ENCODE measurements at regions not wholly inside any gene's neighbourhood (a gene's known extent, or its start where the extent isn't known, plus 50 kb on each side); places are given as distances from the start of the nearest gene placed in this dataset.
"Not testable (repeated sequence)": the region's sequence is repeated elsewhere in the genome, so short reads cannot be mapped to it uniquely, and the experiment has no call there.

DNA sequence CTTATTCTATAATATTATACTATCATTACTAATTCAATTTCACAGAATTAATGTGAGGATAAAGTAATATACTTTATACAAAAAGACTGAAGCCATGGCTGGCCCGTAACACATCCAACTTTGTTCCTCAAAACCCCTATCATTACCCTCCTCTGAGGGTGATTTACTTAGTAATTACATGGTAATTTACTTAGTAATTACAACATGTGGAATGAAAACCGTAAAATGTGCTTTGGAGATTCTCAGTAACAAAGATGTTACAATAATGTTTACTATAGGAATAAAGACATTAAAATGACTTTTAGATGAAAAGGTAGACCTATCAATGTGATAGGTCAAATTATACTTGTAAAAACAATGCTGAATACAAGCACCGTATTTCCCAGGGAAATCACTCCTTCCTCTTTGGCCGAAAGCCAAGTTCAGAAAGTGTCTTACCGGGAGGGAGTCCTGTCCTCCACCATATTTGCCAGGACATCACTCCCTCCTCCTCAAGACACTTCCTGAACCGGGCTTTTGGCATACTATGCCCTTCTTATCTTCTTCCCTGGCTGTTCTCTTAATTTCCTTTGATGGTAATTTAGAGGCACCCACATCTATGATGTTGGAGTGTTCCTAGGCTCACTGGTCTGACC, 1047.8 kb downstream of the SOCS6 start:
- DNase-seq = no peak

DNA sequence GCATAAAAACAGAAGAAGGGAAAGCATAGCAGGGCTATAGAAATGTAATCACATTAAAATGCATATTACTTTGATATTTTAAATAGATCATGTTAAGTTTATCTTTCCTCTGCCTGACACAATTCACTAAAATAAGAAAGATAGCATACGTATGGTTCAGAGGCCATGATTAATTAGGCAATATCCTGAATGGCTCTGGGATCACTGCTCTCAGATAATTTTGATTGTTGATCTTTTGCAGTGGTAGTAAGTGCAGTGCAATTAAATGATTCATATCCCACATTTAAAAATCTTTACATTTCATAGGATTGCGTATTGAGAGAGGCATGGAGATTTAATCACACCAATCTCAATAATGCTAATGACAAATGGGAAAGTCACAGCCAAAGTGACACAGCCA, 1040.7 kb downstream of the SOCS6 start:
- no peak for DNase-seq

DNA sequence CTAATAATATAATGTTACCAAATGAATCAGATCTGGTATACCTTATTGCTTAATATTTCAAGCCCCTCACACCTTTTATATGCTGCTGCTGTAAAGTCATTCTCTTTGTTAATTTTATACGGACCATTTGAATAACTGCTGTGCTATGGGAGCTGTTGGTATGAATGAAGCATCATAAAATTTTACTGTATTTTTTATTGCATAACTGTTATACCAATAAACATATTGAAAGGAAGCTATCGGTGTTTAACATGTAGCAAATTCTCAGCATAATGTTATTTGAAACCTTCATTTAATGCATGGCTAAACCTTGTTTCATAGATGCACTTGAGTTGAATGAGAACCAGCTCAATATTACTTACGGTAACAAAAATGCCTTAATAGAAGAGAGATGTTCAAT, 1040.3 kb downstream of the SOCS6 start:
- DNase-seq = no peak

DNA sequence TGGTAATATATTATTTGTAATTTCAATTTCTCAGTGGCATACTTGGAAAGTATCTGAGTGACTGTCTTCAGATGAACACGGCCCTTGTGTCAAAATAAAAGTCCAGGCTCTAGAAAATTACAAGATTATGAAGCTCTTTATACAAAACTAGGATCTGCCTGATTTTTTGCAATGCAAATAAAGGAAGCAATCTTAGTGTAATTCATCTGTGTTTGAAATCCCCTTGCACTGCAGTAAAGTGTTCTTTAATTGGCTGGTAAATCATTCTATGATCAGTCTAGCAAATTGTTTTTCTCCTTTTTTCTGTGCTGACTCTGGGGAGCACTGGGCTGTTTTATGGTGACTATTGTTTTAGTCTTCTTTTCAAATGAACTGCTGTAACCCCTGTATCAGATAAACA, 1039.0 kb downstream of the SOCS6 start:
- no peak for DNase-seq

DNA sequence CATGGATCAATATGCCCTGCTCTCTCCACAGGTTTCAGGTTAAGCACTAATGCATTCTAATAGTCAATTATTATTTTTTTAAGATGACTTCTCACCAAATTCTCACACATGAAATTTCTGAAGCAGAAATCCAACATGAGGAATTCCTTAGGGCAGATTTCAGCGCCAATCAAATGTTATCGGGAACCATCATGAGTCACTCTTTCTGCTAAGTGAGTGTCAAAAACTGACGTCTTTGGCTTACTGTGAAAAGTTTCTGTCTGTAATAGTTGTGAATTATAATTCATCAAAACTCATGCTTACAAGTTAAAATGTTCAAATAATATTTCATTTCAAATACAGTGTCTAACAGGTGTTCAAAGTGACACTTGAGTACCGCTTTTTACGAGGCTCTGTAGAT, 1038.6 kb downstream of the SOCS6 start:
- no peak for DNase-seq

DNA sequence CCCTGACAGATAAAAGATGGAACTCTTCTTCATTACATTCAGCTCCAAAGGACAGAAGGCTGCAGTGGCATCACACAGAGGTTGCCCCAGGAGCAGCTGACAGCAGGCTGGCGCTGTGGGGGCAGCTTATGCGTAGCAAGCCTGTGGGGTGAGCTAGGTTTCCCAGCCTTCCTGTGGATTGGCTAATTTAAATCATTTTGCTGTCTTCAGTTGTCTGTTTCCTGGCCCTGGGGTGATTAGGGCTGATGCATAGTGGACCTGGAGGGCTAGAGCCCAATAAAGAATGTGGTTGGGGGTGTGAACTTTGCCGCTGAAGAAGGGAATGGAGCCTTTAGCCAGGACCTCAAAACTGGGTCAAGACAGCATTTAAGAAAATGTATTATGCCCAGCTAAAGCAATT, 1038.0 kb downstream of the SOCS6 start:
- DNase-seq = no peak

DNA sequence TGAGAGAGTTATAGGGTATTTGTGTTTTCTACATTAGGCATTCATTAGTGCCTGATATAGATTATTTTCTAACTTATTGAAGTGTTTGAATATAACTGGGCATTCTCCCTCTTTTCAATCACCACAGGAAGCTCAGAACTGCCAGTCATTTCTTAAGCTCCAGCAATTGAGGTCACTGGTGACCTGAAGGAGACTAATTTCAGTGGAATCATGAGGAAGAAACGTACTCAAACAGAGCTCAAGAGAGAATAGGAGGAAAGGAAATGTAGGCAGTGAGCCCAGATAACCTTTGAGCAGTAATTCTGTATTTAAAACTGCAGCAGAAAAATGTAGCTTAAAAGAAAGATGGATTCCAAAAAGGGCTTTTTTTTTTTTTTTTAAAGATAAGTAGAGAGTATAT, 1035.5 kb downstream of the SOCS6 start:
- DNase-seq = no peak

DNA sequence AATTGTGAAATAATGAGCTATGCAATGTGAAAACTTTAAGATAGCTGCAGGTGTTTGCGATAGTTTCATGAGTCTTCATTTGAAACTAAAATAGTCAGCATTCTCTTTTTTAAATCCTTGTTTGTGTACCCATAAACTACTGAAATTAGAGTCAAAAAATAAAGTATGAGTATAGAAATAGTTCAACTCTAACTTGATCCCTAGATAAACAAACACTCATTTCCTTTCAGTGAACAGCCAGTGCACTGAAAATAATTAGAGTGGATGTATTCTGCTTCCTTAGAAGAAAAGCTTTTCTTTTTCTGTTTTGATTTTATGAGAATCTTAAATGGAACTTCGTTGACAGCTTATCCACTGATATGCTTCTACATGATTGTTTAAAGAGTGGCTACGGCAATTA, 1033.4 kb downstream of the SOCS6 start:
- no peak for DNase-seq

DNA sequence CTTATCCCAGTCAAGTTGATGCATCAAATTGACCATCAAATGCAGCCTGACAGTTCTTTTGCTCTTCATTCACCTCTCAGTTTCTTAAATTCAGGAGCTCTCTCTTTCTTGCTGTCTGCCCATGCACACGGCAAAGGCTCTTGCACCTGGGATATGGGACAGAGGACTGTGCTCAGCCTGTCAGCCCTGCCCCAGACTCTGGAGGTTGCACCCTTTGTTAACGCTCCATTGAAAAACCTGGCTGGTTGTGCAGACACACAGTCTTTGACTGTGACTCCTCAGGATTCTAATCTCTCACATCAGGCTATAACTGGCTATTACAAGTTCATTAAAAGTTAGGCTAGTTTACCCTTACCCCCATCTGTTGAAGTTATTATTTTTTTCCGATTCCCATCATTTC, 1032.5 kb downstream of the SOCS6 start:
- DNase-seq = no peak

DNA sequence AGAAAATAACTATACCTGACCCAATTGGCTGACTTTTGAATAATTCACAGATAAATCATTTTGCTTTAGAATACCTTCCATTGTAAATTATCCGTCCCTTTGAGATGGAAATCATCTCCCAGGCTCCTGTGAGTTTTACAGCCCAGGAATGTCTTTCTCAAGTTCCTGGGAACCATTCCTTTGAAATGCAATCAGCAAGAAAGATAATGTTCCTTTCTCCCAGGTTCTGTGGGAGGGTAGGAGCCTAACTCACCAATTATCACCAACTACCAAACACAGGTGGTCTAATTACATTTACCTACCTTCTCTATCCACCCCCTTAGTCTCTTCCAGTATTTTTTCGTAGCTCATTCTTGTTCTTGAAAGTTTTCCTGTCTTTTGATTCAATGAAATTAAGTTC, 1016.0 kb downstream of the SOCS6 start:
- DNase-seq = no peak

DNA sequence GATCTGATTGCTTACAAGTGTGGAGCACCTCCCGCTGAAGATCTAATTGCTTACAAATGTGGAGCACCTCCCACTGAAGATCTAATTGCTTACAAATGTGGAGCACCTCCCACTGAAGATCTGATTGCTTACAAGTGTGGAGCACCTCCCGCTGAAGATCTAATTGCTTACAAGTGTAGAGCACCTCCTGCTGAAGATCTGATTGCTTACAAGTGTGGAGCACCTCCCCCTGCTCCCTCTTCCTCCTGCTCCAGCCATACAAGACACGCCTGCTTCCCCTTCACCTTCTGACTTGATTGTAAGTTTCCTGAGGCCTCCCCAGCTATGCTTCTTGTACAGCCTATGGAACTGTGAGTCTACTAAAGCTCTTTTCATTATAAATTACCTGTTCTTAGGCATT, 1014.9 kb downstream of the SOCS6 start:
- not testable (repeated sequence) for DNase-seq

DNA sequence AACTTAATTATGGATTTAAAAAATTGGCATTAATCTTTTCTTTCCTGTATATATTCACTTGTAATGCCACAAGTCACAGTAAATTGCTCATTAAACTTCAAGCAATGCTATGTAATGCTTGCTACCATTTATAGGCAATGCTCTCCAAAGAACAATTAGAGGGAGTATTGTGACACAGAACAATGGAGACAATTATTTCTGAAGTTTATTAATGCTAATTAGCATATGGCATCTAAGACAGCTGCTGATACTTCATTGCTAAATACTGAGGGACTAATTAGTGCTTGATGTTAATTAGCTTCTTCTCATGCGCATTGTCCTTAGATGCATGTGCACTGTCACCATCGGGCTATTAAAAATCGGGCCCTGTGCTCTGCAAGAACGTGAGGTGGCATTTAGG, 1012.8 kb downstream of the SOCS6 start:
- no peak for DNase-seq

DNA sequence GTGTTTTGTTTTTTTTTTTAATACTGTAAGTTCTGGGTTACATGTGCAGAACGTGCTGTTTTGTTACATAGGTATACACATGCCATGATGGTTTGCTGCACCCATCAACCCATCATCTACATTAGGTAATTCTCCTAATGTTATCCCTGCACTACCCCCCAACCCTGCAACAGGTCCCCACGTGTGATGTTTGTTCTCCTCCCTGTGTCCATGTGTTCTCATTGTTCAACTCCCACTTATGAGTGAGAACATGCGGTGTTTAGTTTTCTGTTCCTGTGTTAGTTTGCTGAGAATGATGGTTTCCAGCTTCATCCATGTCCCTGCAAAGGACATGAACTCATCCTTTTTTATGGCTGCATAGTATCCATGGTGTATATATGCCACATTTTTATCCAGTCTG, 1005.4 kb downstream of the SOCS6 start:
- not testable (repeated sequence) for DNase-seq

DNA sequence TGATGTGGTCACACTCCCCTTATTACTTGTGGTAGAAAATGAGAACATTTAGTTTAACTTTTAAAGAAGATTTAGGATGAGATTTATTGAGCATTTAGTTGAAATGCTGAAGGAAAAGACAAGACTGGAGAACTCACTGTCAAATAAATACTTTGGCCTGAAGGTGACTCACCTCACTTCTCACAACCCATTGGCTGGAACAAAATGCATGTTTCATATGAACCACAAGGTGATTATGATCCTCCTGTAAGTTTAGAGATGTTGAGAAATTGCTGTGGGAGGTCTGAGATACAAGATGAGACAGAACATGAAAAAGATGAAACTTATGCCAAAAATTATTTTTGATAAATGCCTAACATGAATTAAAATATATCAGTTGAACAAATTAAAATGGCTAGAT, 1004.5 kb downstream of the SOCS6 start:
- no peak for DNase-seq

DNA sequence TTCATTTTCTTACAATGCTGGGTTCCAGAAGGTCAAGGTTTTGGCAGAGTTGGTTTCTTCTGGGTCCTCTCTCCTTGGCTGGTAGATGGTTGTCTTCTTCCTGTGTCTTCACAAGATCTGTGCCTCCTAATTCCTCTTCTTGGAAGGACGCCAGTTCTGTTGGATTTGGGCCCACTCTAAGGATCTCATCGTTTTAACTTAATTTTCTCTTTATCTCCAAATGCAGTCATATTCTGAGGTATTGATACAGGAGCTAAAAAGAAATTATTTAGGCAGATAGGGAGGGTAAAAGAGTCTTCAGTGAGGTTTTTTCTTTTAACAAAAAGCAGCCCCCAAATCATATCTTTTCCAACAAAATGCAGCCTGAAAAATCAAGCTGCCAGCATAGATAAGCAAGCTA, 998.4 kb downstream of the SOCS6 start:
- DNase-seq = no peak

DNA sequence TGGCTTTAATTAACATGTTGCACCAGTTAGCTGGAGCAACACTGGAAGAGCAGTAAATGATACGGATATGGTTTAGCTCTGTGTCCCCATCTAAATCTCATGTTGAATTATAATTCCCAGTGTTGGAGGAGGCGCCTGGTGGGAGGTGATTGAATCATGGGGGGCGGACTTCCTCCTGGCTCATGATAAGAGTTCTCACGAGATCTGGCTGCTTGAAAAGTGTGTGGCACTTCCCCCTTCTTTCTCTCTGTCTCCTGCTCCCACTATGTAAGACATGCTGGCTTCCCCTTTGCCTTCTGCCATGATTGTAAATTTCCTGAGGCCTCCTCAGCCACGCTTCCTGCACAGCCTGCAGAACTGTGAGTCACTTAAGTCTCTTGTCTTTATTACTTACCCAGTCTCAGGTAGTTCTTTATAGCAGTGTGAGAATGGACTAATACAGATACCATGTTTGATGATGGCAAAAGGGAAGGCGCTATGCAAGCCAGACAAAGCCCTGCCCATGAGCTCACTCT, 963.6 kb downstream of the SOCS6 start:
- no peak for DNase-seq

DNA sequence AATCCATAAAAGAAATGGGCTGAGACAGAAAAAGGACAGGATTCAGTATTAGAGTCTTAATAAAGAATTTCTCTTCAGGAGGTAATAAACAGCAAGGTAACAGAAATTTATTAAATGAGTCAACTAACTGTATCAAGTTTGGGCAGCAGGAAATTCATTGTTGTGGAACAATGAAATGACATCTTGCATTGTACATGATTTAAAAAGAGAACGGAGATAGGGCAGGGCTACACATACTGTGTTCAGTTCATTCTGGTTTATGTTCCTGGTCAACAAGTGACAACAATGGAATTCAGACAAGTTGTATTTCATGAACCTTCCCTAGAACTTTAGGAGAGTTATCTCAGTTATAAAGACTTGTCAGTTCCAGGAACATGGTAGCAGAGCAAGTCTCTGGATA, 961.3 kb downstream of the SOCS6 start:
- DNase-seq = no peak

DNA sequence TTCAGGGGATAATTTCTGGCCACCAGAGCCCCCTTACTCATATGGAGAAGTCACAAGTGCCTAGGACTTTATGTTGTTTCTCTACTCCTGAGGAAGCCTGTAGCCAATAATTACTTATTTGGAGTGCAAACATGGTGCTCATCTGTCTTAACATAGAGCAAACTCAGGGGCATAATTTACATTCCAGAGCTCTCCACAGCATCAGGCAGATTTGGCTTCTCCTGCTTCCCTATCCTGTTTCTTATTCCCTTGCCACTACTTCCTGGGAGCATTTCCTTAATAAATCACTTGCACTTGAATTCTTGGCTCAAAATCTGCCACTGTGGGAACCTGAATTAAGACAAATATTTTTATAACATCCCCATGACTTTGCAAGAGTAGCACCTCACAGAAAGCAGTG, 960.9 kb downstream of the SOCS6 start:
- no peak for DNase-seq

DNA sequence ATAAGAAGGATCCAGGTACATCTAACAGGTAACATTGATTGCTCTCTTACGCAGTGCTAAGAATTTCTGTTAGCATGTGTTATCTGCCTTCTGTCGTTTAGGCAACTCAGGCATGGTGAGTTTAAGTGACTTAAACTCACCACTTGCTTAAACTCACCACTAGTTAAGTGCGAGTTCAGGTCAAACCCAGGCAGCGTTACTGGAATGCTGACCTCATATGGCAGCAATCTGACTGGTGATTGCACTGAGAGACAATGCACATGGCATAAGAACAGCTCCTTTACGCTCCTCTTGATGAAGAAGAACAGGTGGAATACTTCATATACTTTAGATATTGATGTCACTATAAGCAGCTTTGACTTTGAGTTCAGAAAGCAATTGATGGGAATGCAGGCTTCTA, 954.1 kb downstream of the SOCS6 start:
- DNase-seq = no peak

DNA sequence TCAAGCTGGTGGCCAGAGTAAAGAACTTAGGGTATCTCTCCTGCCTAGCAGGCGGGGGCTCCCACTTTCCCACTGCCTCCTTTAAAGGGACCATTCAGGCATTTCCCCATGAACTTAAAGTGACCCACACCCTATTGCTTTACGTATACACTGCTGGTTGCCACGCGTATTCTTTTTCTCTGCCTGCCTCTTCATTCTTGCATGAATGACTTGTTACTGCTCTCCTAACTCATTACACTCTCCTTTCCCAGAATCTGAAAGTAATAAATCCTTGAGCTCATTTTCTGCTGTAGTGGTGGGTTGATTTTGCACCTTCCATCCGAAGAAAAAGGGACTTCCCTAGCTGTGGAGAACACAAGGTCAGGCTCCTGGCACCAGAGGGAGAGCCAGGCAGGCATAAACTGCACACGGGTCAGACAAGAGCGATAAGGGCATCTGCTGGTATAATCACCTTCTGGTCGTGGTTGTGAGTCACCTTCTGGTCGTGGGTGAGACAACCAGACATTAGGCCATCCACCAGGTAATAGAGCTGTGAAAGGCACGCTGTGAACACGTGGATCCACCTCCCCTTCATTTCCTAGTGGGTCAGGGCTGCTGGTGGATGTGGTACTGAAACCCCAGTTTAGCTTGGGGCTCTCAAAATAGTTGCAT, 950.3 kb downstream of the SOCS6 start:
- DNase-seq = no peak

DNA sequence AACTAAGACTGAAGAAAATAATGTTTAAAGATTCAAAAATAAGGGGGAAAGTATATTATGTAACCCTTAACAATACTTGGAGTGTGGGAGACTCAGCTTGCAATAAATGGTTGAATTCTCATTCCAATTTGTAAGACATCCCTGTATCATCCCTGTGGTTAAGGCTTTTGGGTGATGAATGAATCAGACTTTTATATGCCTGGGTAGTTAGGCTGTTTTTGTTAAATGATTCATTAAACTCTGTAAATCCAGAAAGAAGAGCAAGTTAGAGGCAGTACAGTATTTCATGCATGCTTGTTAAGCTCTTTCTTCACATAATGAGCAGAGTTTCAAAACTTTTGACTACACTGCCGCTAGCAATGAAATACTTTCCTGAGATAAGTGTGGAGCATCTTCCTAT, 948.8 kb downstream of the SOCS6 start:
- no peak for DNase-seq

DNA sequence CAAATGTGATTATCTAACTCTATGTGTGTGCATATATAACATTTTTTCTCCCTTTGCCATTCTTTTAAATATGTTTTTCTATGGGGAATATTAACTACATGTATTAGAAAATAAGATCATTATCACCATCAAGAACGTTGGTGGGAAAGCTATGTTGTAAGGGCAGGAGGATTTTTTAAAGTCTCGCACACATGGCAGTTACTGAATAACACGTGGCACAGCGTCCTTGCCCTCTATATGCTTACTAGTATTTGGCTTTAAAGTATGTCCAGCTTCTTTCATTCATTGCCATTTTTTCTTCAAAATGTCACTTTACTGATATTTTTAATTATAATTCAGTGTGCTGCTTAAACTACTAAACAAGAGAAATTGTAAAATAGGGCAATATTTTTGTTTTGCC, 944.3 kb downstream of the SOCS6 start:
- DNase-seq = no peak

DNA sequence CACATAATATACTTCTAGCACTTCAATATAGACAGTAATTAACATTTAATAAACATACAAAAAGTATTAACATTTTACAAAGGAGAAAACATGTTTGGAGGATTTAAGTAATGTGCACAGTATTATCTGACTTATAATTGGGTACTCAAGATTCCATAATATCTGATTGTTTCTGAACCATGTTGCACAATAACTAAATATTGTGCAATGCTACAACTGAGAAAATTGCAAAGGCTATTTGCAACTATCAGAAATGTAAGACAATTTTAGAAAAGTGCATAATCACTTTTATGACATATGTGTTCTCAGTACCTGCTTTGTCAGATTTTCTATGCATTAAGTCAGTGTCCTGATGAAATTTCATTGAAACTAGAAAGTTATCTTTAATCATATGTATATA, 934.6 kb downstream of the SOCS6 start:
- no peak for DNase-seq

DNA sequence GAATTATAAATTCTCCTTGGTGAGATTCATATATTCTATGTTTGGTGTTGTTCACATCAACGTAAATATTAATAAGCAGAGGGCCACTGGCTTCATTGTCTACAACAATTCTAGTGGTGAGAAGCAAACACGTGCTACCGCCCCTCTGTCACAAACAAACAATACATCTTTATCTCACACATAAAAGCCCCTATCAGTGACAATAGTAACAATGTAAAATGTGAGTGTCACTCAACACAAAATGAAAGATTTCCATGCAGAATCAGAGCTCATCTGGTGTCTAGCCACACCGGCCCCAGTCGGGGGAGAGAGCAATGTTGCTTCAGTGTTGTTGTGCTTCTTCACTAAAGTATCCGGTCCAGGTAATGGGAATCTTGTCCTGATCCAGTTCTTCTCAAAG, 932.6 kb downstream of the SOCS6 start:
- DNase-seq = no peak

DNA sequence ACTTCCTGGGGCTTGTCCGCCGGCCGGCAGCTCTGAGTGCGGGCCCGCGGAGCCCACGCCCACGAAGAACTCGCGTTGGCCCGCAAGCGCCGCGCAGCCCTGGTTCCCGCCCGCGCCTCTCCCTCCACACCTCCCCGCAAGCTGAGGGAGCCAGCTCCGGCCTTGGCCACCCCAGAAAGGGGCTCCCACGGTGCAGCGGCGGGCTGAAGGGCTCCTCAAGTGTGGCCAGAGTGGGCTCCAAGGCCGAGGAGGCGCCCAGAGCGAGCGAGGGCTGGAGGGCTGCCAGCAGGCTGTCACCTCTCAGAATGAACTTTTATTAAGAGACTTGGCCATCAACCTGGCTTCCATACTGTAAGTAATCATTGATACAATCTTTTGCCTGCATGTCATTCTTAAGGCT, 923.9 kb downstream of the SOCS6 start:
- DNase-seq = not testable (repeated sequence)

All from activated CD4-positive, alpha-beta T cell treated with anti-CD3 and anti-CD28 coated beads for 4 hours (primary cell).